Bronchial epithelial cell (primary cell): ENCODE measurements at regions not wholly inside any gene's neighbourhood (a gene's known extent, or its start where the extent isn't known, plus 50 kb on each side); places are given as distances from the start of the nearest gene placed in this dataset.

Experiments
- DNase-seq: peaks from one replicate; pipeline ENCODE4 v3.0.0-alpha.2; 2010; ENCODE audit warnings: low read depth
- FAIRE-seq: peaks from 2 replicates; lab custom pipeline; 2011; peaks lifted over from hg19 to GRCh38; lab: Jason Lieb, UNC
- H3K27me3 ChIP-seq: 2 replicates; pipeline ENCODE4 v1.5.1; 2011; ENCODE audit warnings: low read length; ENCODE audit not compliant: control insufficient read depth, insufficient read depth
- H3K36me3 ChIP-seq: 2 replicates; pipeline ENCODE4 v1.5.1; 2011; ENCODE audit warnings: low read length; ENCODE audit not compliant: control insufficient read depth, insufficient read depth
- H3K4me3 ChIP-seq: 2 replicates; pipeline ENCODE4 v1.5.1; 2011; ENCODE audit warnings: mild to moderate bottlenecking, low read depth, low read length, control low read depth
- CTCF ChIP-seq: IDR thresholded peaks from 2 replicates; pipeline ENCODE4 v1.5.1; 2011; ENCODE audit warnings: mild to moderate bottlenecking, moderate library complexity, low read length, control low read depth, inconsistent platforms; ENCODE audit not compliant: insufficient read depth, severe bottlenecking

DNA sequence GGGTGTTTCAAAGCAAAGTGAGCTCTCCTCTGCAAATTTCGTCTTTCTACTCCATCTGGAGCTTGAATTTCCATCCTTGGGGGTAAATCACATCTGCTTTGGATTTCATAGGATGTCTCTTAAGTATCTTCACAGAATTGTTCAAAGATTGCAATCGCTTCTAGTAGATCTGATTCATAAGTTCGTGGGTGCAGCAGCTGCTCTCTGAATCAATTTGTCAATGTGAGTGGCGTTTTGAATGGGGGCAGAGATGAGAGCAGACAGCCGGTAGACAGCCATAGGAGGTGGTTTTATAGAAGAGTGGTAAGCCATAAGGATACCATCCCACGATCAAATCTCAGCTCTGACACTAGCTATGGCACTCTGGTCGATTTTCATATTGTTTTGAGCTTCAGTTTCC lies 146.0 kb upstream of the RPH3A start:
- FAIRE-seq = no peak

GRCh38 chr12:112656141-112656540 lies 135.4 kb upstream of the RPH3A start:
- TF ChIP-seq CTCF = no peak
- no peak overlapping the region for H3K4me3 ChIP-seq
- H3K36me3 ChIP-seq = no peaks in the 10 kb centered on the region
- DNase-seq = no peak
- no peaks in the 10 kb centered on the region for H3K27me3 ChIP-seq
- no peak for FAIRE-seq

More for the DNA sequence above, 146.0 kb upstream of the RPH3A start:
- no peak overlapping the region for H3K4me3 ChIP-seq
- no peaks in the 10 kb centered on the region for H3K27me3 ChIP-seq
- no peak for TF ChIP-seq CTCF
- DNase-seq = no peak
- no peaks in the 10 kb centered on the region for H3K36me3 ChIP-seq

- Histone ChIP-seq H3K4me3 (no peak overlapping the region), H3K36me3 (no peaks in the 10 kb centered on the region), H3K27me3 (no peaks in the 10 kb centered on the region)
- no peak for FAIRE-seq
- no peak for TF ChIP-seq CTCF
- DNase-seq = no peak
These were observed 127.0 kb upstream of the RPH3A start for GRCh38 chr12:112664569-112664968.

DNA sequence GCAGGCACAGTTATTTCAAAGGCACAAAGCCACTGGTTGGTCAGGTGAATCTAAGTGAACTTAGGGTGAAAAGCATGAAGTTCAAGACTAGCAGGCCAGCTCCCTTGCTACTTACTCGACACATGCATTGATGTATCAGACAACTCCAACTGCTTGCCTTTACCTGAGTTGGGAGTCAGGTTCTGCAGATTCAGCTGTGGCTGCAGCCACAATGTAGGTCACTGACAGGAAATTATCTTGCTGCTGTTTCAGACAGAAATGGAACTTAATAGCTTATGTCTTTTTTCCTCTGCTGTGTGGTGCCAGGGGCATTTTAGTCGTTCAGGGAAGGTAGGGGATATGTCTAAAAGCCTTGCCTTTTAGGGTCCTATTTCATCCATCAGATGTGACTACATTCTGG lies 125.6 kb upstream of the RPH3A start:
- no peaks in the 10 kb centered on the region for H3K27me3 ChIP-seq
- H3K36me3 ChIP-seq = no peaks in the 10 kb centered on the region
- TF ChIP-seq CTCF = no peak
- H3K4me3 ChIP-seq = no peak overlapping the region
- no peak for FAIRE-seq
- no peak for DNase-seq

DNA sequence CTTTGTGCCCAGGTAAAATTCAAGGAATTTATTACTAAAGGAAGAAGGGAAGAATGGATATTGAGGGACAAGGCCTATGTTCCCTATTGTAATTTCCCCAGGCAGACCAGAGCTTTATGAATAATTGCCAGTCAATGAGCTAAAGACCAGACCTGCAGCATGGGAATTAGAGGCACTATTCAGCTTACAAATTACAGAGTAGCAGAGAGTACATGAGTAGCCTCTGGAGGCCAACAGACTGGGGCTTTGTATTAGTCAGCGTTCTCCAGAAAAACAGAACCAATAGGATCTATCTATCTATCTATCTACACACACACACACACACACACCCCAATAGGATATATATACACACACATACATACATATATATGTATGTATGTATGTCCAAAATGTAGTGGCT lies 120.0 kb upstream of the RPH3A start:
- H3K27me3 ChIP-seq = peaks cover 2% of the 10 kb centered on the region
- FAIRE-seq (no peak), DNase-seq (no peak)
- H3K4me3 ChIP-seq = no peak overlapping the region
- no peaks in the 10 kb centered on the region for H3K36me3 ChIP-seq
- no peak for TF ChIP-seq CTCF

DNA sequence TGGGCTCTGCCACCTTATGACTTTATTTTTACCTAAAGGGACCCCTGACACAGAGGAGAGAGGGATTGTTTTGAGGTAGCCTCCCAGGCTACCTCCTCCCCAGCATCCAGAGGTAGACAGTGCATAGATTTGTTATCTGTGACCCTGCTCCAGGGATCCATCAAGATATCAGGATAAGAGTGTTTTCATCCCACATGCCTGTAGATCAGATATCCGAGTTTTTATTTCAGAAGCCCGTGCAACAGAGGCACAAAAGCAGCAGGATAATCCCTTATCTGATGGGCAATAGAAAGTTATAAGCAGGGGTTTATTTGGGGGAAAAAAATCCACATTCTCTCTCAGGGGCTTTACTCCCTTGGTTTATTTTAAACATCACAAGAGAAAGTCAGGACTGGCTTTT lies 117.0 kb upstream of the RPH3A start:
- FAIRE-seq (no peak), DNase-seq (no peak)
- TF ChIP-seq CTCF = no peak
- Histone ChIP-seq H3K4me3 (no peak overlapping the region), H3K36me3 (no peaks in the 10 kb centered on the region), H3K27me3 (peaks cover 2% of the 10 kb centered on the region)
